ENCODE measurements at regions not wholly inside any gene's neighbourhood (a gene's known extent, or its start where the extent isn't known, plus 50 kb on each side); places are given as distances from the start of the nearest gene placed in this dataset.
A peak's percentile ranks its signal among the peaks of the same experiment; 100 is the strongest.

DNA sequence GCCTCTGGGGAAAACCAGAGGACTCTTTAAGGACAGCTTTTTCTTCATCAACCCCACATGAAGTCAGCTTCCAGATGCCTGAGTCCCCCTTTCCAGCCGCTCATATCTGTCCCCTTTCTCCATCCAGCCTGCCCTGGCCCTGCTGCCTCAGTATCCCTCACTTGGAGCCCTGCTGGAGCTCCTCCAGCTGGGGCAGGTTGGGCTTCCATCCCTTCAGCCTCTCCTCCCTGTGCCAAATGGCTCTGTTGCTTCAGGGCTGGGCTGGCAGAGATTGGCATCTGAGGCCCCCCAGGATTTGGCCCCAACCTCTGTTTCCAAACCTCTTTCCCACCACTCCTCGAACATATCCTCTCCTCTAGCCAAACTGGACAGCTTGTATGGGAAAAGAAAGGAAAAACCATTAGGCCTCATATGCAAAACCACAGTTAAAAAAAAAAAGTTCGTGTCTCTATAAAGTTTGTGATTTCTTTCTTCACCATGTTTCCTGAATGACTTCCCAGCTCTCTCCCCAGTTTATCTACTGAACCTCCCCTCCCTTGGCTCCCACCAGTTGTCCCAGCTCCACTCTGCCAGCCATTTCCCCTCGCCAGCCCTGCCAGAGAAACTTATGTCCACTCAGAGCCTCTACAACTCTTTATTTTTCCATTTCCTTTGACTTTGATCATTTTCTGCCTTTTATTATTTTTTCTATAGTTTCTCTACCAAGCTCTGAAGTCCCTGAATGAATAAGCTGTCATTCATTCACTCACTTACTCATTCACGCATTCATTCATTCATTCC lies 217.9 kb downstream of the FOXD2 start:
- DNase-seq = no peak
- no peak overlapping the region for H3K27ac ChIP-seq
- no peaks in the 10 kb centered on the region for H3K9me3 ChIP-seq
- H3K4me3 ChIP-seq = no peak overlapping the region
- H3K27me3 ChIP-seq = no peaks in the 10 kb centered on the region
- TF ChIP-seq CTCF (IDR thresholded peaks at IDR 0.05) (no peak), POLR2A (IDR thresholded peaks at IDR 0.05) (no peak)
- peaks cover 0 to 18% (median under 1%) of the 10 kb centered on the region in 4 donors for H3K4me1 ChIP-seq
- no peaks in the 10 kb centered on the region for H3K36me3 ChIP-seq

GRCh38 chr1:47656719-47657685 lies 219.2 kb downstream of the FOXD2 start:
- Histone ChIP-seq H3K27ac (peak overlapping the region in 1 of 4 donors; percentile 7), H3K4me1 (peaks cover 0 to 8% (median 0%) of the 10 kb centered on the region in 4 donors), H3K9me3 (no peaks in the 10 kb centered on the region), H3K36me3 (no peaks in the 10 kb centered on the region), H3K4me3 (no peak overlapping the region), H3K27me3 (no peaks in the 10 kb centered on the region)
- TF ChIP-seq CTCF (IDR thresholded peaks at IDR 0.05) (no peak), POLR2A (IDR thresholded peaks at IDR 0.05) (no peak)
- no peak for DNase-seq

GRCh38 chr1:47658161-47658920 lies 220.5 kb downstream of the FOXD2 start:
- H3K4me3 ChIP-seq = no peak overlapping the region
- TF ChIP-seq CTCF (IDR thresholded peaks at IDR 0.05) (no peak), POLR2A (IDR thresholded peaks at IDR 0.05) (no peak)
- no peaks in the 10 kb centered on the region for H3K9me3 ChIP-seq
- H3K4me1 ChIP-seq = no peaks in the 10 kb centered on the region
- H3K27me3 ChIP-seq = no peaks in the 10 kb centered on the region
- no peak overlapping the region for H3K27ac ChIP-seq
- no peak for DNase-seq
- no peaks in the 10 kb centered on the region for H3K36me3 ChIP-seq

DNA sequence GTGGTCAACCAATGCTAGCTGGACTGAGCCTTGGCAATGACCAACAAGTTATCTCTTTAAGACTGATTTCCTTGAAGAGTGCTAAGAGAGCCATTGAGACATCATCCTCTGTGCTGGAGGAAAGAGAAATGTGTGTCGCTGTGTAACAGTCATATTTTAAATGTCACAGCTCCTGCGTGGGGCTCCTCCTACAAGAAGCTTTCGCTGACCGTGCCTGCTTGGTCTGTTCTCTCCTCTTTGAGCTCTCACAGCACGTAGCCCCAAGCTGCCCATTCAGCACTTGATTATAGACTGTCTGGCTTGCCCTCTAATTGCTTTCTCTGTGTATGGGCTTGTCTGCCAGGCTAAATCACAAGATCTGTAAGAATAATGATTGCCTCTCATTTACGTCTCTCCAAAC lies 221.3 kb downstream of the FOXD2 start:
- TF ChIP-seq CTCF (IDR thresholded peaks at IDR 0.05) (no peak), POLR2A (IDR thresholded peaks at IDR 0.05) (no peak)
- H3K4me1 ChIP-seq = no peaks in the 10 kb centered on the region
- H3K4me3 ChIP-seq = no peak overlapping the region
- no peaks in the 10 kb centered on the region for H3K27me3 ChIP-seq
- no peaks in the 10 kb centered on the region for H3K9me3 ChIP-seq
- H3K36me3 ChIP-seq = no peaks in the 10 kb centered on the region
- no peak overlapping the region for H3K27ac ChIP-seq
- DNase-seq = no peak

- Histone ChIP-seq H3K27ac (no peak overlapping the region), H3K36me3 (no peaks in the 10 kb centered on the region), H3K4me3 (no peak overlapping the region), H3K9me3 (no peaks in the 10 kb centered on the region), H3K4me1 (no peaks in the 10 kb centered on the region), H3K27me3 (no peaks in the 10 kb centered on the region)
- TF ChIP-seq POLR2A (IDR thresholded peaks at IDR 0.05) (no peak), CTCF (IDR thresholded peaks at IDR 0.05) (no peak)
- DNase-seq = no peak
Measured at GRCh38 chr1:47660622-47661021, 222.8 kb downstream of the FOXD2 start.

All from Peyer's patch (tissue), 4 donors.